ENCODE measurements at regions not wholly inside any gene's neighbourhood (a gene's known extent, or its start where the extent isn't known, plus 50 kb on each side); places are given as distances from the start of the nearest gene placed in this dataset.

- DNase-seq (ENCODE audit: extremely low read depth, low read depth): no peak
- no peak for TF ChIP-seq CTCF (IDR thresholded peaks at IDR 0.05; ENCODE audit: low read depth, low read length)
These were observed 251.6 kb upstream of the PIK3R1 start for GRCh38 chr5:67963789-67964519.

- no peak for TF ChIP-seq CTCF (IDR thresholded peaks at IDR 0.05; ENCODE audit: low read depth, low read length)
- no peak for DNase-seq (ENCODE audit: extremely low read depth, low read depth)
These were observed 254.6 kb upstream of the PIK3R1 start for GRCh38 chr5:67960939-67961338.

GRCh38 chr5:67957374-67957773 is 258.2 kb upstream of the PIK3R1 start:
- no peak for DNase-seq (ENCODE audit: extremely low read depth, low read depth)
- no peak for TF ChIP-seq CTCF (IDR thresholded peaks at IDR 0.05; ENCODE audit: low read depth, low read length)

- no peak for DNase-seq (ENCODE audit: extremely low read depth, low read depth)
- TF ChIP-seq CTCF (IDR thresholded peaks at IDR 0.05; ENCODE audit: low read depth, low read length): no peak
These were observed 261.2 kb upstream of the PIK3R1 start for GRCh38 chr5:67954351-67954750.

GRCh38 chr5:67942421-67942820 is 273.1 kb upstream of the PIK3R1 start:
- DNase-seq (ENCODE audit: extremely low read depth, low read depth): no peak
- TF ChIP-seq CTCF (IDR thresholded peaks at IDR 0.05; ENCODE audit: low read depth, low read length): no peak

- no peak for TF ChIP-seq CTCF (IDR thresholded peaks at IDR 0.05; ENCODE audit: low read depth, low read length)
- no peak for DNase-seq (ENCODE audit: extremely low read depth, low read depth)
These were observed 273.7 kb upstream of the PIK3R1 start for GRCh38 chr5:67941614-67942401.

- no peak for DNase-seq (ENCODE audit: extremely low read depth, low read depth)
- no peak for TF ChIP-seq CTCF (IDR thresholded peaks at IDR 0.05; ENCODE audit: low read depth, low read length)
These were observed 279.5 kb upstream of the PIK3R1 start for GRCh38 chr5:67935908-67936566.

Measured in AG09319 (cell line).